ENCODE measurements at regions not wholly inside any gene's neighbourhood (a gene's known extent, or its start where the extent isn't known, plus 50 kb on each side); places are given as distances from the start of the nearest gene placed in this dataset.

DNA sequence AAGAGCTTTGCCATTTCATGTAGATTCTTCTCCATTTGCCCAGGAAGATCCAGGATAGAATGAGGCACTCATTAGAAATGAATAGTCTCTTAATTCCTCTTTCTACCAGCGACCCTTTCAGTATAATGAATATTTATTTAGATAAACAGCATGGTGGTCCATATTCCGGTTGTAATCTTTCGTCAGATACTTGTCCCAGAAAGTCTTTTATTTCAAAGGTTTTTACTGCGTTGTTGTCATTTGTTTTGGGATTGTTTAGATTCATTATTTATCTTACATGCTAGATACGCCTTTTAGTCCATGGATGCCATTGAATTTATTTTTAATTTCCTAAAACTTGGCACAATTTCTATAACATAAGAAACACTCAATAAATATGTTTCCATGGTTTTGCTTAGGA, 139.7 kb upstream of the FLRT2 start:
- Mint-ChIP-seq H3K4me3 (no peak overlapping the region), H3K9me3 (no peaks in the 10 kb centered on the region), H3K4me1 (no peaks in the 10 kb centered on the region), H3K27me3 (ENCODE audit: low read depth) (no peaks in the 10 kb centered on the region), H3K36me3 (no peaks in the 10 kb centered on the region), H3K27ac (no peak overlapping the region)
- no peak for ATAC-seq
- TF ChIP-seq TEAD1 (CRISPR knock-in tag; IDR thresholded peaks at IDR 0.05) (no peak), HMGA2 (CRISPR knock-in tag; IDR thresholded peaks at IDR 0.05) (no peak), ZNF416 (CRISPR knock-in tag; IDR thresholded peaks at IDR 0.05) (no peak), ZNF317 (CRISPR knock-in tag; IDR thresholded peaks at IDR 0.05; ENCODE audit: borderline replicate concordance, low read depth) (no peak), GABPB1 (CRISPR knock-in tag; IDR thresholded peaks at IDR 0.05) (no peak), ZNF423 (CRISPR knock-in tag; IDR thresholded peaks at IDR 0.05) (no peak), SOX15 (CRISPR knock-in tag; IDR thresholded peaks at IDR 0.05) (no peak), CBFB (CRISPR knock-in tag; IDR thresholded peaks at IDR 0.05; ENCODE audit: low read depth) (no peak), ELF4 (CRISPR knock-in tag; IDR thresholded peaks at IDR 0.05; ENCODE audit: low read depth) (no peak)
- TF ChIP-seq, protein P1, sequence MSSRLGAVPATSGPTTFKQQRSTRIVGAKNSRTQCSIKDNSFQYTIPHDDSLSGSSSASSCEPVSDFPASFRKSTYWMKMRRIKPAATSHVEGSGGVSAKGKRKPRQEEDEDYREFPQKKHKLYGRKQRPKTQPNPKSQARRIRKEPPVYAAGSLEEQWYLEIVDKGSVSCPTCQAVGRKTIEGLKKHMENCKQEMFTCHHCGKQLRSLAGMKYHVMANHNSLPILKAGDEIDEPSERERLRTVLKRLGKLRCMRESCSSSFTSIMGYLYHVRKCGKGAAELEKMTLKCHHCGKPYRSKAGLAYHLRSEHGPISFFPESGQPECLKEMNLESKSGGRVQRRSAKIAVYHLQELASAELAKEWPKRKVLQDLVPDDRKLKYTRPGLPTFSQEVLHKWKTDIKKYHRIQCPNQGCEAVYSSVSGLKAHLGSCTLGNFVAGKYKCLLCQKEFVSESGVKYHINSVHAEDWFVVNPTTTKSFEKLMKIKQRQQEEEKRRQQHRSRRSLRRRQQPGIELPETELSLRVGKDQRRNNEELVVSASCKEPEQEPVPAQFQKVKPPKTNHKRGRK (CRISPR knock-in tag; IDR thresholded peaks at IDR 0.05; ENCODE audit: borderline replicate concordance) = no peak
- TF ChIP-seq, protein P2, sequence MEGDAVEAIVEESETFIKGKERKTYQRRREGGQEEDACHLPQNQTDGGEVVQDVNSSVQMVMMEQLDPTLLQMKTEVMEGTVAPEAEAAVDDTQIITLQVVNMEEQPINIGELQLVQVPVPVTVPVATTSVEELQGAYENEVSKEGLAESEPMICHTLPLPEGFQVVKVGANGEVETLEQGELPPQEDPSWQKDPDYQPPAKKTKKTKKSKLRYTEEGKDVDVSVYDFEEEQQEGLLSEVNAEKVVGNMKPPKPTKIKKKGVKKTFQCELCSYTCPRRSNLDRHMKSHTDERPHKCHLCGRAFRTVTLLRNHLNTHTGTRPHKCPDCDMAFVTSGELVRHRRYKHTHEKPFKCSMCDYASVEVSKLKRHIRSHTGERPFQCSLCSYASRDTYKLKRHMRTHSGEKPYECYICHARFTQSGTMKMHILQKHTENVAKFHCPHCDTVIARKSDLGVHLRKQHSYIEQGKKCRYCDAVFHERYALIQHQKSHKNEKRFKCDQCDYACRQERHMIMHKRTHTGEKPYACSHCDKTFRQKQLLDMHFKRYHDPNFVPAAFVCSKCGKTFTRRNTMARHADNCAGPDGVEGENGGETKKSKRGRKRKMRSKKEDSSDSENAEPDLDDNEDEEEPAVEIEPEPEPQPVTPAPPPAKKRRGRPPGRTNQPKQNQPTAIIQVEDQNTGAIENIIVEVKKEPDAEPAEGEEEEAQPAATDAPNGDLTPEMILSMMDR (IDR thresholded peaks at IDR 0.05) = no peak
- TF ChIP-seq, protein P3, sequence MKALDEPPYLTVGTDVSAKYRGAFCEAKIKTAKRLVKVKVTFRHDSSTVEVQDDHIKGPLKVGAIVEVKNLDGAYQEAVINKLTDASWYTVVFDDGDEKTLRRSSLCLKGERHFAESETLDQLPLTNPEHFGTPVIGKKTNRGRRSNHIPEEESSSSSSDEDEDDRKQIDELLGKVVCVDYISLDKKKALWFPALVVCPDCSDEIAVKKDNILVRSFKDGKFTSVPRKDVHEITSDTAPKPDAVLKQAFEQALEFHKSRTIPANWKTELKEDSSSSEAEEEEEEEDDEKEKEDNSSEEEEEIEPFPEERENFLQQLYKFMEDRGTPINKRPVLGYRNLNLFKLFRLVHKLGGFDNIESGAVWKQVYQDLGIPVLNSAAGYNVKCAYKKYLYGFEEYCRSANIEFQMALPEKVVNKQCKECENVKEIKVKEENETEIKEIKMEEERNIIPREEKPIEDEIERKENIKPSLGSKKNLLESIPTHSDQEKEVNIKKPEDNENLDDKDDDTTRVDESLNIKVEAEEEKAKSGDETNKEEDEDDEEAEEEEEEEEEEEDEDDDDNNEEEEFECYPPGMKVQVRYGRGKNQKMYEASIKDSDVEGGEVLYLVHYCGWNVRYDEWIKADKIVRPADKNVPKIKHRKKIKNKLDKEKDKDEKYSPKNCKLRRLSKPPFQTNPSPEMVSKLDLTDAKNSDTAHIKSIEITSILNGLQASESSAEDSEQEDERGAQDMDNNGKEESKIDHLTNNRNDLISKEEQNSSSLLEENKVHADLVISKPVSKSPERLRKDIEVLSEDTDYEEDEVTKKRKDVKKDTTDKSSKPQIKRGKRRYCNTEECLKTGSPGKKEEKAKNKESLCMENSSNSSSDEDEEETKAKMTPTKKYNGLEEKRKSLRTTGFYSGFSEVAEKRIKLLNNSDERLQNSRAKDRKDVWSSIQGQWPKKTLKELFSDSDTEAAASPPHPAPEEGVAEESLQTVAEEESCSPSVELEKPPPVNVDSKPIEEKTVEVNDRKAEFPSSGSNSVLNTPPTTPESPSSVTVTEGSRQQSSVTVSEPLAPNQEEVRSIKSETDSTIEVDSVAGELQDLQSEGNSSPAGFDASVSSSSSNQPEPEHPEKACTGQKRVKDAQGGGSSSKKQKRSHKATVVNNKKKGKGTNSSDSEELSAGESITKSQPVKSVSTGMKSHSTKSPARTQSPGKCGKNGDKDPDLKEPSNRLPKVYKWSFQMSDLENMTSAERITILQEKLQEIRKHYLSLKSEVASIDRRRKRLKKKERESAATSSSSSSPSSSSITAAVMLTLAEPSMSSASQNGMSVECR (CRISPR knock-in tag; IDR thresholded peaks at IDR 0.05; ENCODE audit: borderline replicate concordance) = no peak
- TF ChIP-seq, protein P4, sequence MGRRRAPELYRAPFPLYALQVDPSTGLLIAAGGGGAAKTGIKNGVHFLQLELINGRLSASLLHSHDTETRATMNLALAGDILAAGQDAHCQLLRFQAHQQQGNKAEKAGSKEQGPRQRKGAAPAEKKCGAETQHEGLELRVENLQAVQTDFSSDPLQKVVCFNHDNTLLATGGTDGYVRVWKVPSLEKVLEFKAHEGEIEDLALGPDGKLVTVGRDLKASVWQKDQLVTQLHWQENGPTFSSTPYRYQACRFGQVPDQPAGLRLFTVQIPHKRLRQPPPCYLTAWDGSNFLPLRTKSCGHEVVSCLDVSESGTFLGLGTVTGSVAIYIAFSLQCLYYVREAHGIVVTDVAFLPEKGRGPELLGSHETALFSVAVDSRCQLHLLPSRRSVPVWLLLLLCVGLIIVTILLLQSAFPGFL (CRISPR knock-in tag; IDR thresholded peaks at IDR 0.05; ENCODE audit: borderline replicate concordance) = no peak
- CTCF ChIA-PET = no interaction called here
- POLR2A ChIA-PET = no interaction called here
- DNase-seq (ENCODE audit: low spot score) = no peak

DNA sequence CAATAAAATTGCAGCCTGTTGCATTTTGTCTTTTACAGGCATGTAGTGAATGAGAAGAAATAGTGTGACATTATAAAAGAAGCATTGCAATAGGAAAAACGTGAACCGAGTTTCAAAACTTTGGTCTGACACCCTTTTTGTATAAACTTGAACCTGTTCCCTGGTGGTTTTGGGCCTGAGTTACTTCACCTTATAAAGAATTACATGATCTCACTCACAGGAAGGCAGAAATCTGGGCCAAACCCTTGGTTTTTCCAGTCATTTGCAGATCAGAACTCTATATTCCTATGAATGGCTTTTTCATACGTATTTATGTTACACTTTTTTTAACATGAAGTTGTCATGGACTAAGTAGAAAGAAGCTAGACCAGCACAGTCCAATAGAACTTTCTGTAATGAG, 138.5 kb upstream of the FLRT2 start:
- Mint-ChIP-seq H3K4me1 (peaks cover 5% of the 10 kb centered on the region), H3K36me3 (no peaks in the 10 kb centered on the region), H3K27me3 (ENCODE audit: low read depth) (no peaks in the 10 kb centered on the region), H3K9me3 (no peaks in the 10 kb centered on the region), H3K4me3 (no peak overlapping the region), H3K27ac (no peak overlapping the region)
- ChIA-PET CTCF (no interaction called here), POLR2A (no interaction called here)
- no peak for DNase-seq (ENCODE audit: low spot score)
- ATAC-seq = no peak
- TF ChIP-seq ELF4 (CRISPR knock-in tag; IDR thresholded peaks at IDR 0.05; ENCODE audit: low read depth) (no peak), RORB (CRISPR knock-in tag; IDR thresholded peaks at IDR 0.05) (no peak), RELA (CRISPR knock-in tag; IDR thresholded peaks at IDR 0.05; ENCODE audit: borderline replicate concordance) (no peak), NFE2L1 (CRISPR knock-in tag; IDR thresholded peaks at IDR 0.05) (no peak), NR2C2 (CRISPR knock-in tag; IDR thresholded peaks at IDR 0.05) (no peak)
- TF ChIP-seq, protein P5, sequence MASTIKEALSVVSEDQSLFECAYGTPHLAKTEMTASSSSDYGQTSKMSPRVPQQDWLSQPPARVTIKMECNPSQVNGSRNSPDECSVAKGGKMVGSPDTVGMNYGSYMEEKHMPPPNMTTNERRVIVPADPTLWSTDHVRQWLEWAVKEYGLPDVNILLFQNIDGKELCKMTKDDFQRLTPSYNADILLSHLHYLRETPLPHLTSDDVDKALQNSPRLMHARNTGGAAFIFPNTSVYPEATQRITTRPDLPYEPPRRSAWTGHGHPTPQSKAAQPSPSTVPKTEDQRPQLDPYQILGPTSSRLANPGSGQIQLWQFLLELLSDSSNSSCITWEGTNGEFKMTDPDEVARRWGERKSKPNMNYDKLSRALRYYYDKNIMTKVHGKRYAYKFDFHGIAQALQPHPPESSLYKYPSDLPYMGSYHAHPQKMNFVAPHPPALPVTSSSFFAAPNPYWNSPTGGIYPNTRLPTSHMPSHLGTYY (CRISPR knock-in tag; IDR thresholded peaks at IDR 0.05) = no peak
- TF ChIP-seq, protein P6, sequence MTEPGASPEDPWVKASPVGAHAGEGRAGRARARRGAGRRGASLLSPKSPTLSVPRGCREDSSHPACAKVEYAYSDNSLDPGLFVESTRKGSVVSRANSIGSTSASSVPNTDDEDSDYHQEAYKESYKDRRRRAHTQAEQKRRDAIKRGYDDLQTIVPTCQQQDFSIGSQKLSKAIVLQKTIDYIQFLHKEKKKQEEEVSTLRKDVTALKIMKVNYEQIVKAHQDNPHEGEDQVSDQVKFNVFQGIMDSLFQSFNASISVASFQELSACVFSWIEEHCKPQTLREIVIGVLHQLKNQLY (CRISPR knock-in tag; IDR thresholded peaks at IDR 0.05) = no peak
- TF ChIP-seq, protein P7, sequence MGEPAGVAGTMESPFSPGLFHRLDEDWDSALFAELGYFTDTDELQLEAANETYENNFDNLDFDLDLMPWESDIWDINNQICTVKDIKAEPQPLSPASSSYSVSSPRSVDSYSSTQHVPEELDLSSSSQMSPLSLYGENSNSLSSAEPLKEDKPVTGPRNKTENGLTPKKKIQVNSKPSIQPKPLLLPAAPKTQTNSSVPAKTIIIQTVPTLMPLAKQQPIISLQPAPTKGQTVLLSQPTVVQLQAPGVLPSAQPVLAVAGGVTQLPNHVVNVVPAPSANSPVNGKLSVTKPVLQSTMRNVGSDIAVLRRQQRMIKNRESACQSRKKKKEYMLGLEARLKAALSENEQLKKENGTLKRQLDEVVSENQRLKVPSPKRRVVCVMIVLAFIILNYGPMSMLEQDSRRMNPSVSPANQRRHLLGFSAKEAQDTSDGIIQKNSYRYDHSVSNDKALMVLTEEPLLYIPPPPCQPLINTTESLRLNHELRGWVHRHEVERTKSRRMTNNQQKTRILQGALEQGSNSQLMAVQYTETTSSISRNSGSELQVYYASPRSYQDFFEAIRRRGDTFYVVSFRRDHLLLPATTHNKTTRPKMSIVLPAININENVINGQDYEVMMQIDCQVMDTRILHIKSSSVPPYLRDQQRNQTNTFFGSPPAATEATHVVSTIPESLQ (CRISPR knock-in tag; IDR thresholded peaks at IDR 0.05) = no peak
- TF ChIP-seq, protein P8, sequence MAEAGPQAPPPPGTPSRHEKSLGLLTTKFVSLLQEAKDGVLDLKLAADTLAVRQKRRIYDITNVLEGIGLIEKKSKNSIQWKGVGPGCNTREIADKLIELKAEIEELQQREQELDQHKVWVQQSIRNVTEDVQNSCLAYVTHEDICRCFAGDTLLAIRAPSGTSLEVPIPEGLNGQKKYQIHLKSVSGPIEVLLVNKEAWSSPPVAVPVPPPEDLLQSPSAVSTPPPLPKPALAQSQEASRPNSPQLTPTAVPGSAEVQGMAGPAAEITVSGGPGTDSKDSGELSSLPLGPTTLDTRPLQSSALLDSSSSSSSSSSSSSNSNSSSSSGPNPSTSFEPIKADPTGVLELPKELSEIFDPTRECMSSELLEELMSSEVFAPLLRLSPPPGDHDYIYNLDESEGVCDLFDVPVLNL (CRISPR knock-in tag; IDR thresholded peaks at IDR 0.05; ENCODE audit: borderline replicate concordance, low read depth) = no peak

Measured in WTC11 (cell line).